ENCODE measurements at regions not wholly inside any gene's neighbourhood (a gene's known extent, or its start where the extent isn't known, plus 50 kb on each side); places are given as distances from the start of the nearest gene placed in this dataset.

GRCh38 chr5:71903808-71904207, 184.7 kb downstream of the CARTPT start:
- H3K27ac Mint-ChIP-seq, result no peak overlapping the region
- no peaks in the 10 kb centered on the region for H3K27me3 ChIP-seq (ENCODE audit: control insufficient read depth, insufficient read depth, low read length)
- no peak for ATAC-seq (ENCODE audit: low read depth in 2 of 2)
- no peak overlapping the region for H3K27ac ChIP-seq (ENCODE audit: insufficient read depth, low read length, poor library complexity, severe bottlenecking)
- H3K36me3 ChIP-seq (ENCODE audit: control insufficient read depth, insufficient read depth, low read length), result no peaks in the 10 kb centered on the region
- H3K9me3 ChIP-seq (ENCODE audit: control insufficient read depth in 2 of 2, low read length in 2 of 2), result no peaks in the 10 kb centered on the region
- peaks cover 0 to 4% (median 0%) of the 10 kb centered on the region in 7 donors for H3K9me3 Mint-ChIP-seq
- no peaks in the 10 kb centered on the region for H3K36me3 Mint-ChIP-seq
- no peaks in the 10 kb centered on the region for H3K4me1 Mint-ChIP-seq
- H3K4me1 ChIP-seq (ENCODE audit: control insufficient read depth, insufficient read depth, low read length, poor library complexity, severe bottlenecking), result no peaks in the 10 kb centered on the region
- no peak overlapping the region for H3K4me3 ChIP-seq (ENCODE audit: low read depth, low read length)
- DNase-seq, result no peak
- no peak overlapping the region for H3K4me3 Mint-ChIP-seq
- peaks cover 15% of the 10 kb centered on the region for H3K27me3 Mint-ChIP-seq

- Mint-ChIP-seq H3K27ac (no peak overlapping the region), H3K27me3 (peaks cover 15% of the 10 kb centered on the region), H3K9me3 (peaks cover 0 to 4% (median 0%) of the 10 kb centered on the region in 7 donors), H3K4me1 (no peaks in the 10 kb centered on the region), H3K36me3 (no peaks in the 10 kb centered on the region), H3K4me3 (no peak overlapping the region)
- Histone ChIP-seq H3K36me3 (ENCODE audit: control insufficient read depth, insufficient read depth, low read length) (no peaks in the 10 kb centered on the region), H3K4me1 (ENCODE audit: control insufficient read depth, insufficient read depth, low read length, poor library complexity, severe bottlenecking) (no peaks in the 10 kb centered on the region), H3K27me3 (ENCODE audit: control insufficient read depth, insufficient read depth, low read length) (no peaks in the 10 kb centered on the region), H3K27ac (ENCODE audit: insufficient read depth, low read length, poor library complexity, severe bottlenecking) (no peak overlapping the region), H3K4me3 (ENCODE audit: low read depth, low read length) (no peak overlapping the region), H3K9me3 (ENCODE audit: control insufficient read depth in 2 of 2, low read length in 2 of 2) (no peaks in the 10 kb centered on the region)
- ATAC-seq (ENCODE audit: low read depth in 2 of 2) (no peak), DNase-seq (no peak)
Observed at GRCh38 chr5:71904852-71905251, 185.8 kb downstream of the CARTPT start.

DNA sequence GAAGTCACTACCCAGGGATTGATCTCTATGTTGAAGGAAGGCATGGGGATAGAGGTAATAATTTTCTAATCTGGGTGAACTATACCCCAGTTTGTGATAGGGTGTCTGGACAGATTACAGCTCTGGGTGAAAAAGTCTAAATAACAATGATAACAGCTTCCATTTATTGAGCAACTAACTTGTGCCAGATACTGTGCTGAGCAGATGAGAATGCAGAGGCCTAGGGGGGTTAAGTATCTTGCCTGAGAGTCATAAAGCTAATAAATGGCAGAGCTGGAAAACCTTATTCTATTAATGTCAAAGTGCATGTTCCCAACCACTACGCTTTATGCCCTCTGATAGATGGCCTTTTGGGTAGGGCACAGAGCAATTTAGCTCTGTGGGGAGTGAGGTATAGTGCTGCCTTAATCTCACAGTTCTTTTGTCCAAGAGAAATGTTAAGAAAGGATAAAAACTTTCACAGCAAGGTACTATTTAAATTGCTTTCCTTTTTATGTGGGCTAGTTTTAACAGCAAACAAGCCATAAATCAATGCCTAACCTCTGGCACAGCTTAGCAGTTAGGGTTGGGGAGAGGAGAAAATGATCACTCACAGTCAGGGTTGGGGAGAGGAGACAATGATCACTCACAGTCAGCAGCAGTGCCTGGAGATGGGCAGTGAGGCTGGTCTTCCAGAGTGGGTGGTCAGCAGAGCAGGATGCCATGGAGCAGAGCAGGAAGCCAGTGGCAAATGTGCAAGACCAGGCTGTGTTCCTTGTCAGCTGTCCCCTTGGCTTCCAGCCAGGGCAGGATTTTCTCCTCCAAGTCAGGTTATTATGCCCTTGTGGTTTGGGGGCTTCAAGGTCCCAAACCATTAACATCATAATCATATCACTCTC, 187.0 kb downstream of the CARTPT start:
- Mint-ChIP-seq H3K4me3 (no peak overlapping the region), H3K27me3 (peaks cover 13% of the 10 kb centered on the region), H3K27ac (no peak overlapping the region), H3K36me3 (no peaks in the 10 kb centered on the region), H3K9me3 (peaks cover 0 to 4% (median 0%) of the 10 kb centered on the region in 7 donors), H3K4me1 (no peaks in the 10 kb centered on the region)
- ATAC-seq (ENCODE audit: low read depth in 2 of 2), result no peak
- H3K4me1 ChIP-seq (ENCODE audit: control insufficient read depth, insufficient read depth, low read length, poor library complexity, severe bottlenecking), result no peaks in the 10 kb centered on the region
- no peak for DNase-seq
- H3K9me3 ChIP-seq (ENCODE audit: control insufficient read depth in 2 of 2, low read length in 2 of 2), result no peaks in the 10 kb centered on the region
- no peak overlapping the region for H3K4me3 ChIP-seq (ENCODE audit: low read depth, low read length)
- no peak overlapping the region for H3K27ac ChIP-seq (ENCODE audit: insufficient read depth, low read length, poor library complexity, severe bottlenecking)
- peaks cover 1% of the 10 kb centered on the region for H3K27me3 ChIP-seq (ENCODE audit: control insufficient read depth, insufficient read depth, low read length)
- no peaks in the 10 kb centered on the region for H3K36me3 ChIP-seq (ENCODE audit: control insufficient read depth, insufficient read depth, low read length)

DNA sequence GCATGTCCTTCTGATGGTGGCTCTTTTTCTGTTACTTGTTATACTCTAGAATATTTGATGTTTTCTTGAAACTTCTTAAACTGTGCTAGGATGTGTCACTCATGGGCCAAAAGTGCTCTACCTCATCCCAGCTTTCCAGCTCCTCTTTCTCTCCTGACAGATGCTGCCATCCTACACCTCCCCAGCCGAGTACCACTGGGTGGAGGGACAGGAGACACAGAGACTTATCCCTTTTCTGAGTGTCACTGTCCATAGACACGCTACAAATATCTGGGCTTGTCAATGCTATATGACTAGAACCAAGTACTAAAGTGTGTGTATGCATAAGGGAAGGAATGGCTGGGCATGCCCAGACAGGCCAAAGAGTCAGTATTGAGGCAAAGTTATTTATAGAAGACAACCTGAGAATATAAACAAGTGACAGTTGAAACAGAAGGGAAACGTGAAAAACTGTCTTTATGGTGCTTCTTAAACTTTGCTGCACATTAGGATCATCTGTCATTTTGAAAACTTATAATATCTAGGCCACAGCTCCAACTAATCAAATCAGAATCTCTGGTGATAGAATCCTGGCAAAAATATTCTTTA, 188.0 kb downstream of the CARTPT start:
- Mint-ChIP-seq H3K4me3 (no peak overlapping the region), H3K27ac (no peak overlapping the region), H3K27me3 (peaks cover 7% of the 10 kb centered on the region), H3K9me3 (peaks cover 0 to 4% (median 0%) of the 10 kb centered on the region in 7 donors), H3K36me3 (no peaks in the 10 kb centered on the region), H3K4me1 (no peaks in the 10 kb centered on the region)
- H3K27ac ChIP-seq (ENCODE audit: insufficient read depth, low read length, poor library complexity, severe bottlenecking), result no peak overlapping the region
- no peaks in the 10 kb centered on the region for H3K9me3 ChIP-seq (ENCODE audit: control insufficient read depth in 2 of 2, low read length in 2 of 2)
- ATAC-seq (ENCODE audit: low read depth in 2 of 2), result no peak
- H3K4me1 ChIP-seq (ENCODE audit: control insufficient read depth, insufficient read depth, low read length, poor library complexity, severe bottlenecking), result no peaks in the 10 kb centered on the region
- H3K27me3 ChIP-seq (ENCODE audit: control insufficient read depth, insufficient read depth, low read length), result peaks cover 3% of the 10 kb centered on the region
- no peak overlapping the region for H3K4me3 ChIP-seq (ENCODE audit: low read depth, low read length)
- DNase-seq, result no peak
- no peaks in the 10 kb centered on the region for H3K36me3 ChIP-seq (ENCODE audit: control insufficient read depth, insufficient read depth, low read length)

GRCh38 chr5:71907608-71908145, 188.6 kb downstream of the CARTPT start:
- Histone ChIP-seq H3K9me3 (ENCODE audit: control insufficient read depth in 2 of 2, low read length in 2 of 2) (no peaks in the 10 kb centered on the region), H3K27ac (ENCODE audit: insufficient read depth, low read length, poor library complexity, severe bottlenecking) (no peak overlapping the region), H3K27me3 (ENCODE audit: control insufficient read depth, insufficient read depth, low read length) (peaks cover 3% of the 10 kb centered on the region), H3K4me1 (ENCODE audit: control insufficient read depth, insufficient read depth, low read length, poor library complexity, severe bottlenecking) (no peaks in the 10 kb centered on the region), H3K36me3 (ENCODE audit: control insufficient read depth, insufficient read depth, low read length) (no peaks in the 10 kb centered on the region), H3K4me3 (ENCODE audit: low read depth, low read length) (no peak overlapping the region)
- no peaks in the 10 kb centered on the region for H3K4me1 Mint-ChIP-seq
- H3K4me3 Mint-ChIP-seq, result no peak overlapping the region
- H3K27ac Mint-ChIP-seq, result no peak overlapping the region
- no peaks in the 10 kb centered on the region for H3K36me3 Mint-ChIP-seq
- ATAC-seq (ENCODE audit: low read depth in 2 of 2) (no peak), DNase-seq (no peak)
- H3K9me3 Mint-ChIP-seq, result peaks cover 0 to 4% (median 0%) of the 10 kb centered on the region in 7 donors
- H3K27me3 Mint-ChIP-seq, result peaks cover 7% of the 10 kb centered on the region

GRCh38 chr5:71910741-71911140, 191.7 kb downstream of the CARTPT start:
- H3K9me3 Mint-ChIP-seq, result peaks cover 0 to 3% (median 0%) of the 10 kb centered on the region in 7 donors
- H3K27me3 ChIP-seq (ENCODE audit: control insufficient read depth, insufficient read depth, low read length), result peaks cover 3% of the 10 kb centered on the region
- H3K4me3 ChIP-seq (ENCODE audit: low read depth, low read length), result no peak overlapping the region
- peaks cover 6% of the 10 kb centered on the region for H3K27me3 Mint-ChIP-seq
- H3K4me1 ChIP-seq (ENCODE audit: control insufficient read depth, insufficient read depth, low read length, poor library complexity, severe bottlenecking), result no peaks in the 10 kb centered on the region
- H3K27ac ChIP-seq (ENCODE audit: insufficient read depth, low read length, poor library complexity, severe bottlenecking), result no peak overlapping the region
- DNase-seq, result no peak
- H3K27ac Mint-ChIP-seq, result no peak overlapping the region
- no peak overlapping the region for H3K4me3 Mint-ChIP-seq
- H3K36me3 ChIP-seq (ENCODE audit: control insufficient read depth, insufficient read depth, low read length), result no peaks in the 10 kb centered on the region
- H3K9me3 ChIP-seq (ENCODE audit: control insufficient read depth in 2 of 2, low read length in 2 of 2), result no peaks in the 10 kb centered on the region
- no peaks in the 10 kb centered on the region for H3K36me3 Mint-ChIP-seq
- no peaks in the 10 kb centered on the region for H3K4me1 Mint-ChIP-seq
- no peak for ATAC-seq (ENCODE audit: low read depth in 2 of 2)

DNA sequence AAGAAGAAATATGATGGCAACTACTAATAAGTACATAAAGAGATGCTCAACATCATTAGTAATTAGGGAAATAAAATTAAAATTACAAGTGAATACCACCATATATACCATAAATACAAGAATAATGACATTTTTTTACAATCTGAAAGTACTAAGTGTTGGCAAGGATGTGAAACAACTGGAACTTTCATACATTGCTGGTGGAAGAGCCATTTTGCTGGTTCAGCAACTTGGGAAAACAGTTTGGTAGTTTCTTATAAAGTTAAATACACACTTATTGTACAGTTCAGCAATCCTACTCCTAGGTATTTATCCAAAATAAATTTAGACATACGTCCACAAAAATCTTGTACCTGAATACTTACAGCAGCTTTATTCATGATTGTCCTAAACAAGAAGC, 192.9 kb downstream of the CARTPT start:
- peaks cover 0 to 4% (median 0%) of the 10 kb centered on the region in 7 donors for H3K9me3 Mint-ChIP-seq
- no peak overlapping the region for H3K27ac ChIP-seq (ENCODE audit: insufficient read depth, low read length, poor library complexity, severe bottlenecking)
- H3K27me3 ChIP-seq (ENCODE audit: control insufficient read depth, insufficient read depth, low read length), result peaks cover 3% of the 10 kb centered on the region
- H3K27me3 Mint-ChIP-seq, result no peaks in the 10 kb centered on the region
- no peaks in the 10 kb centered on the region for H3K36me3 Mint-ChIP-seq
- no peak overlapping the region for H3K4me3 Mint-ChIP-seq
- no peak overlapping the region for H3K4me3 ChIP-seq (ENCODE audit: low read depth, low read length)
- no peak for DNase-seq
- no peaks in the 10 kb centered on the region for H3K4me1 ChIP-seq (ENCODE audit: control insufficient read depth, insufficient read depth, low read length, poor library complexity, severe bottlenecking)
- no peak for ATAC-seq (ENCODE audit: low read depth in 2 of 2)
- H3K9me3 ChIP-seq (ENCODE audit: control insufficient read depth in 2 of 2, low read length in 2 of 2), result no peaks in the 10 kb centered on the region
- H3K27ac Mint-ChIP-seq, result no peak overlapping the region
- no peaks in the 10 kb centered on the region for H3K36me3 ChIP-seq (ENCODE audit: control insufficient read depth, insufficient read depth, low read length)
- no peaks in the 10 kb centered on the region for H3K4me1 Mint-ChIP-seq

Data from CD4-positive, CD25-positive, alpha-beta regulatory T cell (primary cell).